Endodermal cell (in vitro differentiated cells): ENCODE measurements at regions not wholly inside any gene's neighbourhood (a gene's known extent, or its start where the extent isn't known, plus 50 kb on each side); places are given as distances from the start of the nearest gene placed in this dataset.

Experiments
- DNase-seq: peaks from one replicate; pipeline ENCODE4 v3.0.0-alpha.2; 2017
- H3K27ac ChIP-seq: 2 replicates; pipeline ENCODE4 v1.5.1; 2013; ENCODE audit warnings: mild to moderate bottlenecking, low read depth, low read length, moderate library complexity
- H3K27me3 ChIP-seq: 2 replicates; pipeline ENCODE4 v1.6.1; 2013; ENCODE audit warnings: mild to moderate bottlenecking, low read length, moderate library complexity; ENCODE audit not compliant: insufficient read depth, control insufficient read depth, poor library complexity, severe bottlenecking
- H3K36me3 ChIP-seq: 2 replicates; pipeline ENCODE4 v1.7.0; 2013; ENCODE audit warnings: mild to moderate bottlenecking, low read length, moderate library complexity; ENCODE audit not compliant: control insufficient read depth, insufficient read depth
- H3K4me1 ChIP-seq: one replicate; pipeline ENCODE4 v1.7.0; 2013; ENCODE audit warnings: low read length; ENCODE audit not compliant: control insufficient read depth, insufficient read depth
- H3K4me3 ChIP-seq: 2 replicates; pipeline ENCODE4 v1.5.1; 2013; ENCODE audit warnings: mild to moderate bottlenecking, low read length, moderate library complexity
- H3K9ac ChIP-seq: 2 replicates; pipeline ENCODE4 v1.6.1; 2013; ENCODE audit warnings: mild to moderate bottlenecking, low read length, moderate library complexity; ENCODE audit not compliant: poor library complexity, severe bottlenecking; ENCODE audit errors: extremely low read depth
- H3K9me3 ChIP-seq: 2 replicates; pipeline ENCODE4 v1.6.1; 2013; ENCODE audit warnings: mild to moderate bottlenecking, low read length, moderate library complexity; ENCODE audit not compliant: control insufficient read depth
- H3K27ac Mint-ChIP-seq: 2 replicates; pipeline ENCODE4 v1.8.0; 2020; ENCODE audit warnings: mixed read lengths
- H3K27me3 Mint-ChIP-seq: 2 replicates; pipeline ENCODE4 v1.8.0; 2021; ENCODE audit warnings: mild to moderate bottlenecking, mixed read lengths; ENCODE audit not compliant: insufficient read depth
- H3K36me3 Mint-ChIP-seq: 2 replicates; pipeline ENCODE4 v1.8.0; 2020; ENCODE audit warnings: low read depth, mixed read lengths
- H3K4me1 Mint-ChIP-seq: 2 replicates; pipeline ENCODE4 v1.8.0; 2020; ENCODE audit warnings: mixed read lengths
- H3K4me3 Mint-ChIP-seq: 2 replicates; pipeline ENCODE4 v1.8.0; 2020; ENCODE audit warnings: mild to moderate bottlenecking, moderate library complexity, mixed read lengths
- H3K9me3 Mint-ChIP-seq: 2 replicates; pipeline ENCODE4 v1.8.0; 2020; ENCODE audit warnings: mild to moderate bottlenecking, mixed read lengths
- WGBS, 2 experiments: methylation state at CpG; one replicate each; pipeline versions ENCODE4 v1.1.5 to v1.1.7; 2013; ENCODE audit warnings: missing lambda C conversion rate in 2 of 2, mixed read lengths in 1 of 2; ENCODE audit not compliant: insufficient coverage in 1 of 2, insufficient read length in 1 of 2; 5-methylcytosine and 5-hydroxymethylcytosine counted together
- TF ChIP-seq, protein P1 (sequence below): fragments of 200-600 bp; sonication (generic); conservative IDR thresholded peaks from 2 replicates; pipeline ENCODE4 v1.5.0; 2021; ENCODE audit warnings: antibody characterized with exemption, mild to moderate bottlenecking

DNA sequence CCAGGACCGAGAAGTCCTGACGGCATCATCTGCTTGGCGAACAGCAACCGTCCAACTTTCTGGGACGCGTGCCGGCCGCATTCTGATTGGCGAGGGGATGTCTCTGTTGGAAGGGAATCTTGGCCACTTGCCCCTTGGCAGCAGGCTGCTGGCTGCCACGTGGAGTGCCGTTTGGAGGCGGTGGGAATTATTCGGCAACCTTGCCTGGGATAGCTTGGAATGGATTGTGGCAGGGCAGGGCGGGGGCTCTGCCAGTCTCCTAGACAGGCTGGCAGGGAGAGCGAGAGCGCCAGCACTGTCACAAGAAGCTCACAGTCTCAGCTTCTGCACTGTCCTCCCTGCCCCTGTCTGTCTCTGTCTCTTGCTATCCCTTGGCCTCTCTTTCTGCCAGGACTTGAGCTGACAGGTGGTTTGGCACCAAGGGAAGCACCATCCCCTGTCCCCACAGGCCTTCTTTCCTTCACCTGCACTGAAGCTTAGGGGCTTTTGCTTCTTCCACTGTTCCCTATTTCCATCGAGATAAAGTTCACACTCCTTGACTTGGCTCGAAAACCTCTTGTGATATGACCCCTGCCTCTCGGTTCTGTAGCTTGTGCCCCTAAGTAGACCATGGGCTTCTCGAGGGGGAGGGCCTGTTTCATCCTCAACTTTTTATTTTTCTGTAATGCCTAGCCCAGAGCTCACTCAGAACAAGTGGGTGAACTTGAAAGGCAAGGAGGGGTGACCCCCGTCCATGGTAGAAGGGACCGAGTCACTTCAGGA lies 201.9 kb downstream of the PHETA1 start:
- Histone ChIP-seq H3K27ac (no peak overlapping the region), H3K27me3 (no peaks in the 10 kb centered on the region), H3K9ac (no peak overlapping the region), H3K9me3 (no peaks in the 10 kb centered on the region), H3K4me1 (no peaks in the 10 kb centered on the region), H3K36me3 (no peaks in the 10 kb centered on the region), H3K4me3 (no peak overlapping the region)
- Mint-ChIP-seq H3K4me3 (no peak overlapping the region), H3K36me3 (no peaks in the 10 kb centered on the region), H3K9me3 (no peaks in the 10 kb centered on the region), H3K4me1 (peaks cover 6% of the 10 kb centered on the region), H3K27me3 (no peaks in the 10 kb centered on the region), H3K27ac (no peak overlapping the region)
- WGBS, 2 experiments = 90 to 91% methylated on average over 22 of the region's 22 CpGs
- DNase-seq = no peak
- TF ChIP-seq, protein P1, sequence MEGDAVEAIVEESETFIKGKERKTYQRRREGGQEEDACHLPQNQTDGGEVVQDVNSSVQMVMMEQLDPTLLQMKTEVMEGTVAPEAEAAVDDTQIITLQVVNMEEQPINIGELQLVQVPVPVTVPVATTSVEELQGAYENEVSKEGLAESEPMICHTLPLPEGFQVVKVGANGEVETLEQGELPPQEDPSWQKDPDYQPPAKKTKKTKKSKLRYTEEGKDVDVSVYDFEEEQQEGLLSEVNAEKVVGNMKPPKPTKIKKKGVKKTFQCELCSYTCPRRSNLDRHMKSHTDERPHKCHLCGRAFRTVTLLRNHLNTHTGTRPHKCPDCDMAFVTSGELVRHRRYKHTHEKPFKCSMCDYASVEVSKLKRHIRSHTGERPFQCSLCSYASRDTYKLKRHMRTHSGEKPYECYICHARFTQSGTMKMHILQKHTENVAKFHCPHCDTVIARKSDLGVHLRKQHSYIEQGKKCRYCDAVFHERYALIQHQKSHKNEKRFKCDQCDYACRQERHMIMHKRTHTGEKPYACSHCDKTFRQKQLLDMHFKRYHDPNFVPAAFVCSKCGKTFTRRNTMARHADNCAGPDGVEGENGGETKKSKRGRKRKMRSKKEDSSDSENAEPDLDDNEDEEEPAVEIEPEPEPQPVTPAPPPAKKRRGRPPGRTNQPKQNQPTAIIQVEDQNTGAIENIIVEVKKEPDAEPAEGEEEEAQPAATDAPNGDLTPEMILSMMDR = no peak

DNA sequence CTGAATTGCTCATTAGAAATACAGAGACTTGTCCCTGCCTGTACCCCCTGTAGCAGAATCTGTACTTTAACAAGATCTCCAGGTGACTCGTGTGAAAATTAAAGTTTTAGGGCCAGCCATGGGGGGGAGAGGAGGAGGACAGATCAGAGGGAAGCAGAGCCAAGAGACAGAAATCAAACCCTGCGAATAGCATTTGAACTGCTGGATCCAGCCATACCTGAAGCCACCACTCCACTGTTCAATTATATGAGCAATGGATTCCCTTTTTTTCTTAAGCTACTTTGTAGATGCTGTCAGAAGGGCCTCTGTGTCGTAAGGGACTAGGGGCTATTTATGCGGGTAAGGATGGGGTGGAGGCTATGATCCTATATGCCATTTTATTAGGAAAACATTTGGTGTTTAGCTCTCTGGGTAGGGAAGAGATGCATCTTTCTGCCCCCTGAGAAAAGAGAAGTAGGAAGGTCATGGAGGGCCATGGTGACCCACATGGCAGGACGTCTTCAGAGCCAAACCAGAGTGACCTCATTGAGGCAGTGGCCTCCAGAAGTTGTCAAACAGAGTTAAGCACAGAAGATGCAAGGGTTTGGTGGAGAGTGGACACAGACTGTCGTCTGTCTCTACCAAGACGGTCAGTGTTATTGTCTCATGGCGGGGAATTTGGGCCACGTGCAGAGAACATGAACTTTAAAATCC lies 203.9 kb downstream of the PHETA1 start:
- H3K36me3 ChIP-seq = no peaks in the 10 kb centered on the region
- TF ChIP-seq, protein P1 = no peak
- H3K9me3 ChIP-seq = no peaks in the 10 kb centered on the region
- Mint-ChIP-seq H3K9me3 (no peaks in the 10 kb centered on the region), H3K4me3 (no peak overlapping the region), H3K27me3 (no peaks in the 10 kb centered on the region), H3K36me3 (no peaks in the 10 kb centered on the region), H3K27ac (peak overlapping the region; percentile 16), H3K4me1 (peaks cover 15% of the 10 kb centered on the region)
- no peak for DNase-seq
- H3K27ac ChIP-seq = no peak overlapping the region
- H3K27me3 ChIP-seq = no peaks in the 10 kb centered on the region
- H3K9ac ChIP-seq = no peak overlapping the region
- H3K4me1 ChIP-seq = no peaks in the 10 kb centered on the region
- no peak overlapping the region for H3K4me3 ChIP-seq
- 89% methylated on average over 6 to 9 of the region's 9 CpGs for WGBS, 2 experiments

DNA sequence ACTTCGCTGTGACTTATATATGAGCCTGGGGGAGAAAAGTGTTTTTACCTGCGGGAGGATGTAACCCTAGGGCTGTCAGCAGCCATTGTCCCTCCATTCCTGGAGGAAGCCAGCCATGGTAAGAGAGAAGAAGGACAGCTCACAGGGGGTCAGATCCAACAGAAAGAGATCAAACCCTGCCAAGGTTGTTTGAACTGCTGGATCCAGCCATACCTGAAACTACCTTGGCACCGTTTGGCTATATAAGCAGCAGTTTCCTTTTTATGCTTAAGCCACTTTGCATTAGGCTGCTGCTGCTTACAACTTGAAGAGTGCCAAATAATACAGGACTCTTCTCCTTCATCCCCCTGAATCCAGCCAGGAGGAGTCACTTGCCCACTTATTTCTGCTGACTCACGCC lies 205.5 kb downstream of the PHETA1 start:
- Mint-ChIP-seq H3K4me1 (peaks cover 15% of the 10 kb centered on the region), H3K27ac (no peak overlapping the region), H3K36me3 (no peaks in the 10 kb centered on the region), H3K9me3 (no peaks in the 10 kb centered on the region), H3K4me3 (no peak overlapping the region), H3K27me3 (no peaks in the 10 kb centered on the region)
- Histone ChIP-seq H3K4me3 (no peak overlapping the region), H3K27me3 (no peaks in the 10 kb centered on the region), H3K36me3 (no peaks in the 10 kb centered on the region), H3K9me3 (no peaks in the 10 kb centered on the region), H3K4me1 (no peaks in the 10 kb centered on the region), H3K9ac (no peak overlapping the region), H3K27ac (no peak overlapping the region)
- no peak for DNase-seq
- TF ChIP-seq, protein P1 = no peak
- 90 to 92% methylated on average over 3 to 4 of the region's 4 CpGs for WGBS, 2 experiments
